Kidney (tissue), 13 donors: ENCODE measurements at regions not wholly inside any gene's neighbourhood (a gene's known extent, or its start where the extent isn't known, plus 50 kb on each side); places are given as distances from the start of the nearest gene placed in this dataset.

Source experiments
- DNase-seq, 5 donors: peaks; one replicate each; pipeline ENCODE4 v3.0.0-alpha.2; 2013 to 2020
- FAIRE-seq: peaks from 2 replicates; lab custom pipeline; 2012; peaks lifted over from hg19 to GRCh38; lab: Jason Lieb, UNC
- H3K27ac ChIP-seq, 2 donors: one replicate each; pipeline ENCODE4 v1.7.0; 2013; ENCODE audit warnings: low read depth in 2 of 2, low read length in 2 of 2, inconsistent platforms in 1 of 2
- H3K27me3 ChIP-seq: one replicate; pipeline ENCODE4 v1.7.1; 2013; ENCODE audit warnings: low read length, inconsistent platforms; ENCODE audit not compliant: control insufficient read depth, insufficient read depth
- H3K36me3 ChIP-seq, 3 donors: one replicate each; pipeline versions ENCODE4 v1.7.0 to v1.7.1; 2013; ENCODE audit warnings: low read length in 3 of 3, control low read depth in 1 of 3, inconsistent platforms in 1 of 3; ENCODE audit not compliant: insufficient read depth in 3 of 3, control insufficient read depth in 2 of 3
- H3K4me1 ChIP-seq, 3 donors: one replicate each; pipeline versions ENCODE4 v1.7.0 to v1.7.1; 2013; ENCODE audit warnings: low read length in 3 of 3, inconsistent platforms in 1 of 3, low read depth in 1 of 3; ENCODE audit not compliant: control insufficient read depth in 2 of 3, insufficient read depth in 2 of 3
- H3K4me3 ChIP-seq, 3 donors: one replicate each; pipeline versions ENCODE4 v1.7.0 to v1.8.1; 2013; ENCODE audit warnings: low read length in 3 of 3, control low read depth in 1 of 3, inconsistent platforms in 1 of 3
- H3K9ac ChIP-seq, 3 donors: one replicate each; pipeline versions ENCODE4 v1.7.0 to v1.7.1; 2013; ENCODE audit warnings: low read length in 3 of 3, control low read depth in 1 of 3, inconsistent platforms in 1 of 3
- H3K9me3 ChIP-seq, 3 donors: one replicate each; pipeline versions ENCODE4 v1.7.0 to v1.7.1; 2013; ENCODE audit warnings: low read length in 3 of 3, control low read depth in 1 of 3, inconsistent platforms in 1 of 3; ENCODE audit not compliant: control insufficient read depth in 2 of 3, insufficient read depth in 1 of 3
- CTCF ChIP-seq: IDR thresholded peaks from 3 replicates; pipeline ENCODE4 v1.5.1; 2012; ENCODE audit warnings: mild to moderate bottlenecking, moderate library complexity, borderline replicate concordance; ENCODE audit not compliant: insufficient read depth; ENCODE audit errors: extremely low read depth
- intact Hi-C: fragments of 100-400 bp; cut with DNase I; formaldehyde crosslinking; loops from one replicate; pipeline ENCODE4 v1.11.1; 2022
- donor health status: control.
- donor health status: control.
- donor health status: control.
- donor health status: control.
- donor health status: control.
- donor health status: DM: yes; HTN: yes; CAD: no.
- donor health status: Normal renal cell carcinoma (clear cell type).

GRCh38 chr14:37992499-37992898 is 215.2 kb upstream of the SSTR1 start:
- intact Hi-C loops = no loop called here

GRCh38 chr14:37994846-37995372 is 212.8 kb upstream of the SSTR1 start:
- Histone ChIP-seq H3K36me3 (no peaks in the 10 kb centered on the region), H3K27me3 (no peaks in the 10 kb centered on the region), H3K9ac (no peak overlapping the region), H3K4me1 (no peaks in the 10 kb centered on the region), H3K27ac (no peak overlapping the region), H3K4me3 (no peak overlapping the region), H3K9me3 (no peaks in the 10 kb centered on the region)
- no peak for TF ChIP-seq CTCF
- FAIRE-seq (no peak), DNase-seq (no peak)
- intact Hi-C loops = no loop called here

More at GRCh38 chr14:37992499-37992898, 215.2 kb upstream of the SSTR1 start:
- Histone ChIP-seq H3K9ac (no peak overlapping the region), H3K9me3 (no peaks in the 10 kb centered on the region), H3K36me3 (no peaks in the 10 kb centered on the region), H3K27ac (no peak overlapping the region), H3K4me3 (no peak overlapping the region), H3K4me1 (no peaks in the 10 kb centered on the region), H3K27me3 (no peaks in the 10 kb centered on the region)
- DNase-seq (no peak), FAIRE-seq (no peak)
- TF ChIP-seq CTCF = no peak

- DNase-seq = no peak
- Histone ChIP-seq H3K36me3 (no peaks in the 10 kb centered on the region), H3K27me3 (no peaks in the 10 kb centered on the region), H3K9me3 (no peaks in the 10 kb centered on the region), H3K4me1 (no peaks in the 10 kb centered on the region), H3K27ac (no peak overlapping the region), H3K9ac (no peak overlapping the region), H3K4me3 (no peak overlapping the region)
- TF ChIP-seq CTCF = no peak
- no peak for FAIRE-seq
- intact Hi-C loops = no loop called here
Measured at GRCh38 chr14:37997017-37997416, 210.7 kb upstream of the SSTR1 start.

GRCh38 chr14:38000340-38000739 is 207.4 kb upstream of the SSTR1 start:
- H3K4me1 ChIP-seq = no peaks in the 10 kb centered on the region
- H3K27me3 ChIP-seq = no peaks in the 10 kb centered on the region
- no peak for TF ChIP-seq CTCF
- no peak for FAIRE-seq
- H3K9me3 ChIP-seq = no peaks in the 10 kb centered on the region
- no peak for DNase-seq
- intact Hi-C loops = no loop called here
- H3K9ac ChIP-seq = no peak overlapping the region
- no peak overlapping the region for H3K27ac ChIP-seq
- H3K36me3 ChIP-seq = no peaks in the 10 kb centered on the region
- no peak overlapping the region for H3K4me3 ChIP-seq
